HCT116 (cell line): ENCODE measurements at regions not wholly inside any gene's neighbourhood (a gene's known extent, or its start where the extent isn't known, plus 50 kb on each side); places are given as distances from the start of the nearest gene placed in this dataset.

ENCODE experiments used
- ATAC-seq: fragments of 200-7000 bp; cut with Tn5 transposase; 2 replicates; pipeline ENCODE4 v1.9.1; 2020; ENCODE audit warnings: mild to moderate bottlenecking, moderate library complexity
- BruUV-seq: library from RNA; stranded (reverse); fragments of 400-500 nt; replicated peaks from 2 replicates; lab custom pipeline; 2021; lab: Mats Ljungman, UMichigan
- CTCF ChIA-PET: fragments of 300-600 bp; sonication (Branson Sonifier 250); formaldehyde crosslinking; loops from one replicate; lab custom pipeline; 2021; ENCODE audit warnings: antibody characterized with exemption; lab: Charles Lee
- POLR2A ChIA-PET: fragments of 300-600, 350-600 bp; sonication (Branson Sonifier 250); formaldehyde crosslinking; loops from one replicate; lab custom pipeline; 2021; ENCODE audit warnings: antibody characterized with exemption; lab: Charles Lee
- RAD21 ChIA-PET, 2 experiments: fragments of 300-600 bp; sonication (Branson Sonifier 250); formaldehyde crosslinking; loops; one replicate each; lab custom pipeline; 2023; ENCODE audit warnings: low total read pairs in 2 of 2; ENCODE audit not compliant: uncharacterized antibody in 2 of 2, unreplicated experiment in 2 of 2, low non-redundant PET in 1 of 2; lab: Charles Lee
- DNase-seq: peaks from one replicate; pipeline ENCODE4 v3.0.0-alpha.2; 2010; ENCODE audit warnings: low read depth, low spot score
- H2AFZ ChIP-seq: fragments of 200-600 bp; shearing (Covaris generic), sonication (generic); 2 replicates; pipeline ENCODE4 v1.6.1; 2017; ENCODE audit warnings: low read depth, mixed run types, mixed read lengths, antibody characterized with exemption, low read length; ENCODE audit not compliant: poor library complexity, severe bottlenecking
- H3K27ac ChIP-seq: 2 replicates; pipeline ENCODE4 v1.5.1; 2012; ENCODE audit warnings: low read depth, low read length
- H3K27me3 ChIP-seq: fragments of 200-600 bp; sonication (generic); 2 replicates; pipeline ENCODE4 v1.6.1; 2016; ENCODE audit warnings: mixed run types, low read length, mixed read lengths; ENCODE audit not compliant: insufficient read depth
- H3K36me3 ChIP-seq, 2 experiments: fragments of 200-500 bp in 1 of 2; fragments of 200-600 bp in 1 of 2; sonication (Bioruptor generic) in 1 of 2; sonication (generic) in 1 of 2; 2 replicates each; pipeline versions ENCODE4 v1.5.1 to v1.6.1; 2014 to 2016; ENCODE audit warnings: low read length in 2 of 2, inconsistent platforms in 1 of 2, mixed read lengths in 1 of 2, mixed run types in 1 of 2; ENCODE audit not compliant: insufficient read depth in 2 of 2, control insufficient read depth in 1 of 2
- H3K4me1 ChIP-seq, 2 experiments: fragments of 200-600 bp in 1 of 2; sonication (generic) in 1 of 2; 2 replicates each; pipeline versions ENCODE4 v1.5.1 to v1.6.1; 2012 to 2017; ENCODE audit warnings: low read length in 2 of 2, inconsistent platforms in 1 of 2, mild to moderate bottlenecking in 1 of 2, mixed read lengths in 1 of 2, mixed run types in 1 of 2, moderate library complexity in 1 of 2; ENCODE audit not compliant: insufficient read depth in 2 of 2, control insufficient read depth in 1 of 2
- H3K4me2 ChIP-seq: fragments of 200-600 bp; sonication (generic); 2 replicates; pipeline ENCODE4 v1.6.1; 2017; ENCODE audit warnings: mixed run types, low read length, mixed read lengths
- H3K4me3 ChIP-seq, 2 experiments: fragments of 200-600 bp in 1 of 2; sonication (generic) in 1 of 2; replicated peaks in 1 of 2; 2 replicates each; pipeline ENCODE4 v1.5.1; 2011 to 2016; ENCODE audit warnings: low read length in 2 of 2, control low read depth in 1 of 2, low read depth in 1 of 2, mild to moderate bottlenecking in 1 of 2, mixed read lengths in 1 of 2, mixed run types in 1 of 2
- H3K79me2 ChIP-seq: fragments of 200-600 bp; sonication (generic); 2 replicates; pipeline ENCODE4 v1.6.1; 2017; ENCODE audit warnings: mild to moderate bottlenecking, mixed run types, low read length, moderate library complexity, mixed read lengths; ENCODE audit not compliant: insufficient read depth
- H3K9ac ChIP-seq: fragments of 200-600 bp; sonication (generic); 2 replicates; pipeline ENCODE4 v1.6.1; 2016; ENCODE audit warnings: low read length, mixed read lengths
- H3K9me2 ChIP-seq: fragments of 200-600 bp; sonication (generic), shearing (Covaris generic); 2 replicates; pipeline ENCODE4 v1.6.1; 2017; ENCODE audit warnings: mixed run types, mild to moderate bottlenecking, moderate library complexity; ENCODE audit not compliant: insufficient read depth
- H3K9me3 ChIP-seq, 2 experiments: fragments of 200-500 bp in 1 of 2; fragments of 200-600 bp in 1 of 2; sonication (Bioruptor generic) in 1 of 2; sonication (generic) in 1 of 2; 2 replicates each; pipeline ENCODE4 v1.6.1; 2014 to 2017; ENCODE audit warnings: low read length in 2 of 2, mixed read lengths in 2 of 2, inconsistent platforms in 1 of 2, low read depth in 1 of 2, mild to moderate bottlenecking in 1 of 2, mixed run types in 1 of 2, moderate library complexity in 1 of 2; ENCODE audit not compliant: control insufficient read depth in 1 of 2, insufficient read depth in 1 of 2
- H4K20me1 ChIP-seq: fragments of 200-600 bp; sonication (generic), shearing (Covaris generic); 2 replicates; pipeline ENCODE4 v1.6.1; 2017; ENCODE audit warnings: mixed run types, mild to moderate bottlenecking, moderate library complexity; ENCODE audit not compliant: insufficient read depth
- CBX3 ChIP-seq: IDR thresholded peaks from 2 replicates; pipeline ENCODE4 v1.6.1; 2012; ENCODE audit warnings: low read depth
- CEBPB ChIP-seq: IDR thresholded peaks from 2 replicates; pipeline ENCODE4 v1.6.1; 2012; ENCODE audit warnings: low read depth
- EGR1 ChIP-seq: IDR thresholded peaks from 2 replicates; pipeline ENCODE4 v1.6.1; 2012; ENCODE audit warnings: low read depth
- ELF1 ChIP-seq: IDR thresholded peaks from 2 replicates; pipeline ENCODE4 v1.6.1; 2012; ENCODE audit warnings: low read depth, borderline replicate concordance
- POLR2AphosphoS5 ChIP-seq: IDR thresholded peaks from 2 replicates; pipeline ENCODE4 v1.6.1; 2011; ENCODE audit warnings: mild to moderate bottlenecking, low read depth, low read length, moderate library complexity
- RAD21 ChIP-seq: IDR thresholded peaks from 2 replicates; pipeline ENCODE4 v1.6.1; 2012; ENCODE audit warnings: low read depth, mild to moderate bottlenecking
- SIN3A ChIP-seq: IDR thresholded peaks from 2 replicates; pipeline ENCODE4 v1.6.1; 2012; ENCODE audit warnings: low read depth
- SRF ChIP-seq: IDR thresholded peaks from 2 replicates; pipeline ENCODE4 v1.6.1; 2012; ENCODE audit warnings: low read depth
- ZFX ChIP-seq: fragments of 450-650 bp; IDR thresholded peaks from 2 replicates; pipeline ENCODE4 v1.6.1; 2017
- ZNF274 ChIP-seq: fragments of 200-500 bp; sonication (Bioruptor generic); IDR thresholded peaks from 2 replicates; pipeline ENCODE4 v1.6.1; 2014; ENCODE audit warnings: mild to moderate bottlenecking, low read depth, low read length, inconsistent platforms
- intact Hi-C: fragments of 100-400 bp; cut with micrococcal nuclease; formaldehyde crosslinking; loops from 2 replicates; pipeline ENCODE4 v1.10.0; 2022
- TF ChIP-seq, protein P1 (sequence below), 3 experiments: fragments of 200-600 bp in 1 of 3; sonication (generic) in 1 of 3; IDR thresholded peaks in 2 of 3; conservative IDR thresholded peaks in 1 of 3; 2 replicates each; pipeline ENCODE4 v1.5.1; 2012 to 2017; ENCODE audit warnings: low read depth in 2 of 3, low read length in 2 of 3, antibody characterized with exemption in 1 of 3, borderline replicate concordance in 1 of 3, control low read depth in 1 of 3, mild to moderate bottlenecking in 1 of 3, mixed read lengths in 1 of 3, mixed run types in 1 of 3, moderate library complexity in 1 of 3; ENCODE audit not compliant: insufficient read depth in 1 of 3
- TF ChIP-seq, protein P2 (sequence below): IDR thresholded peaks from 2 replicates; pipeline ENCODE4 v1.6.1; 2011; ENCODE audit warnings: mild to moderate bottlenecking, low read length, moderate library complexity; ENCODE audit not compliant: insufficient replicate concordance; ENCODE audit errors: extremely low read depth
- TF ChIP-seq, protein P3 (sequence below): IDR thresholded peaks from 2 replicates; pipeline ENCODE4 v1.6.1; 2012; ENCODE audit warnings: low read depth
- TF ChIP-seq, protein P4 (sequence below): IDR thresholded peaks from 2 replicates; pipeline ENCODE4 v1.6.1; 2012

DNA sequence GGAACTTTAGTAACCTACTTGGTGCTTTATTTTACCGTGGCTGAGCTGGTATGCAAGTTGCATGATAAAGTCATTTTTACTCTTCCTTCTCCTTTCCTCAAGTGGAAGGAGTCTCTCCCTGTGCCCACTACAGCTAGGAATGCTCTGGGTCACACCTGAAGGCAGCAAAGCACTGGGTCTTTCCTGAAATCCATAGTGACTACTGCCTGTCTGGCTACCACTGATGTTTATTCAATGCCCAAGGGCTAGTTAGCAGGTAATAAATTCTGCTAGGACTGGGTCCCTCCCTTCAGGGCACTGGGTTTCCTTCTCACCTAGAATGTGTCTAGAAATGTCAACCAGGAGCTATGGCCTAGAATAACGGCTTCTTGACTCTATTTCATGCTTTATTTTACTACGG, 1081.4 kb downstream of the FAT4 start:
- Histone ChIP-seq H3K27ac (no peak overlapping the region), H3K4me2 (no peak overlapping the region), H3K9me2 (no peaks in the 10 kb centered on the region), H3K9ac (no peak overlapping the region), H4K20me1 (no peaks in the 10 kb centered on the region), H3K4me1 (no peaks in the 10 kb centered on the region), H2AFZ (no peak overlapping the region), H3K27me3 (no peaks in the 10 kb centered on the region), H3K4me3 (no peak overlapping the region), H3K79me2 (no peaks in the 10 kb centered on the region), H3K36me3 (no peaks in the 10 kb centered on the region), H3K9me3 (no peaks in the 10 kb centered on the region)
- DNase-seq (no peak), ATAC-seq (no peak)
- ChIA-PET POLR2A (no interaction called here), RAD21 (no interaction called here), CTCF (no interaction called here)
- TF ChIP-seq, protein P1, sequence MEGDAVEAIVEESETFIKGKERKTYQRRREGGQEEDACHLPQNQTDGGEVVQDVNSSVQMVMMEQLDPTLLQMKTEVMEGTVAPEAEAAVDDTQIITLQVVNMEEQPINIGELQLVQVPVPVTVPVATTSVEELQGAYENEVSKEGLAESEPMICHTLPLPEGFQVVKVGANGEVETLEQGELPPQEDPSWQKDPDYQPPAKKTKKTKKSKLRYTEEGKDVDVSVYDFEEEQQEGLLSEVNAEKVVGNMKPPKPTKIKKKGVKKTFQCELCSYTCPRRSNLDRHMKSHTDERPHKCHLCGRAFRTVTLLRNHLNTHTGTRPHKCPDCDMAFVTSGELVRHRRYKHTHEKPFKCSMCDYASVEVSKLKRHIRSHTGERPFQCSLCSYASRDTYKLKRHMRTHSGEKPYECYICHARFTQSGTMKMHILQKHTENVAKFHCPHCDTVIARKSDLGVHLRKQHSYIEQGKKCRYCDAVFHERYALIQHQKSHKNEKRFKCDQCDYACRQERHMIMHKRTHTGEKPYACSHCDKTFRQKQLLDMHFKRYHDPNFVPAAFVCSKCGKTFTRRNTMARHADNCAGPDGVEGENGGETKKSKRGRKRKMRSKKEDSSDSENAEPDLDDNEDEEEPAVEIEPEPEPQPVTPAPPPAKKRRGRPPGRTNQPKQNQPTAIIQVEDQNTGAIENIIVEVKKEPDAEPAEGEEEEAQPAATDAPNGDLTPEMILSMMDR (IDR thresholded peaks at IDR 0.05 in 2 of 3, conservative IDR thresholded peaks at IDR 0.05 in 1 of 3; ENCODE audit: borderline replicate concordance in 1 of 3, insufficient read depth in 1 of 3, low read depth in 2 of 3, low read length in 2 of 3): no peak
- TF ChIP-seq CEBPB (no peak), EGR1 (no peak), ZNF274 (no peak), RAD21 (no peak), ELF1 (no peak), SIN3A (no peak), POLR2AphosphoS5 (no peak), SRF (no peak), ZFX (no peak), CBX3 (no peak)
- TF ChIP-seq, protein P2, sequence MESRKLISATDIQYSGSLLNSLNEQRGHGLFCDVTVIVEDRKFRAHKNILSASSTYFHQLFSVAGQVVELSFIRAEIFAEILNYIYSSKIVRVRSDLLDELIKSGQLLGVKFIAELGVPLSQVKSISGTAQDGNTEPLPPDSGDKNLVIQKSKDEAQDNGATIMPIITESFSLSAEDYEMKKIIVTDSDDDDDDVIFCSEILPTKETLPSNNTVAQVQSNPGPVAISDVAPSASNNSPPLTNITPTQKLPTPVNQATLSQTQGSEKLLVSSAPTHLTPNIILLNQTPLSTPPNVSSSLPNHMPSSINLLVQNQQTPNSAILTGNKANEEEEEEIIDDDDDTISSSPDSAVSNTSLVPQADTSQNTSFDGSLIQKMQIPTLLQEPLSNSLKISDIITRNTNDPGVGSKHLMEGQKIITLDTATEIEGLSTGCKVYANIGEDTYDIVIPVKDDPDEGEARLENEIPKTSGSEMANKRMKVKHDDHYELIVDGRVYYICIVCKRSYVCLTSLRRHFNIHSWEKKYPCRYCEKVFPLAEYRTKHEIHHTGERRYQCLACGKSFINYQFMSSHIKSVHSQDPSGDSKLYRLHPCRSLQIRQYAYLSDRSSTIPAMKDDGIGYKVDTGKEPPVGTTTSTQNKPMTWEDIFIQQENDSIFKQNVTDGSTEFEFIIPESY: no peak
- TF ChIP-seq, protein P3, sequence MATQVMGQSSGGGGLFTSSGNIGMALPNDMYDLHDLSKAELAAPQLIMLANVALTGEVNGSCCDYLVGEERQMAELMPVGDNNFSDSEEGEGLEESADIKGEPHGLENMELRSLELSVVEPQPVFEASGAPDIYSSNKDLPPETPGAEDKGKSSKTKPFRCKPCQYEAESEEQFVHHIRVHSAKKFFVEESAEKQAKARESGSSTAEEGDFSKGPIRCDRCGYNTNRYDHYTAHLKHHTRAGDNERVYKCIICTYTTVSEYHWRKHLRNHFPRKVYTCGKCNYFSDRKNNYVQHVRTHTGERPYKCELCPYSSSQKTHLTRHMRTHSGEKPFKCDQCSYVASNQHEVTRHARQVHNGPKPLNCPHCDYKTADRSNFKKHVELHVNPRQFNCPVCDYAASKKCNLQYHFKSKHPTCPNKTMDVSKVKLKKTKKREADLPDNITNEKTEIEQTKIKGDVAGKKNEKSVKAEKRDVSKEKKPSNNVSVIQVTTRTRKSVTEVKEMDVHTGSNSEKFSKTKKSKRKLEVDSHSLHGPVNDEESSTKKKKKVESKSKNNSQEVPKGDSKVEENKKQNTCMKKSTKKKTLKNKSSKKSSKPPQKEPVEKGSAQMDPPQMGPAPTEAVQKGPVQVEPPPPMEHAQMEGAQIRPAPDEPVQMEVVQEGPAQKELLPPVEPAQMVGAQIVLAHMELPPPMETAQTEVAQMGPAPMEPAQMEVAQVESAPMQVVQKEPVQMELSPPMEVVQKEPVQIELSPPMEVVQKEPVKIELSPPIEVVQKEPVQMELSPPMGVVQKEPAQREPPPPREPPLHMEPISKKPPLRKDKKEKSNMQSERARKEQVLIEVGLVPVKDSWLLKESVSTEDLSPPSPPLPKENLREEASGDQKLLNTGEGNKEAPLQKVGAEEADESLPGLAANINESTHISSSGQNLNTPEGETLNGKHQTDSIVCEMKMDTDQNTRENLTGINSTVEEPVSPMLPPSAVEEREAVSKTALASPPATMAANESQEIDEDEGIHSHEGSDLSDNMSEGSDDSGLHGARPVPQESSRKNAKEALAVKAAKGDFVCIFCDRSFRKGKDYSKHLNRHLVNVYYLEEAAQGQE: no peak
- TF ChIP-seq, protein P4, sequence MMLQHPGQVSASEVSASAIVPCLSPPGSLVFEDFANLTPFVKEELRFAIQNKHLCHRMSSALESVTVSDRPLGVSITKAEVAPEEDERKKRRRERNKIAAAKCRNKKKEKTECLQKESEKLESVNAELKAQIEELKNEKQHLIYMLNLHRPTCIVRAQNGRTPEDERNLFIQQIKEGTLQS: no peak
- intact Hi-C loops: no loop called here
- BruUV-seq: no TSS peak
